GM21381 (cell line): ENCODE measurements at regions not wholly inside any gene's neighbourhood (a gene's known extent, or its start where the extent isn't known, plus 50 kb on each side); places are given as distances from the start of the nearest gene placed in this dataset.

ENCODE experiments used
- ATAC-seq: cut with Tn5 transposase; IDR thresholded peaks from one replicate; pipeline ENCODE4 v1.9.1; 2021; ENCODE audit warnings: mild to moderate bottlenecking, moderate library complexity; ENCODE audit not compliant: unreplicated experiment

- ATAC-seq, result no peak
Measured at GRCh38 chr12:60980558-60980957, 1279.6 kb upstream of the USP15 start.

- ATAC-seq, result no peak
Measured at GRCh38 chr12:60981473-60981872, 1278.7 kb upstream of the USP15 start.

- ATAC-seq, result no peak
Measured at GRCh38 chr12:60992087-60992486, 1268.1 kb upstream of the USP15 start.

- ATAC-seq, result no peak
Measured at GRCh38 chr12:60995256-60995825, 1264.9 kb upstream of the USP15 start.

- no peak for ATAC-seq
Measured at GRCh38 chr12:60997869-60998378, 1262.3 kb upstream of the USP15 start.

- no peak for ATAC-seq
Measured at GRCh38 chr12:61009192-61009591, 1251.0 kb upstream of the USP15 start.

- ATAC-seq, result no peak
Measured at GRCh38 chr12:61011767-61012423, 1248.3 kb upstream of the USP15 start.

GRCh38 chr12:61018571-61018970 lies 1241.6 kb upstream of the USP15 start:
- ATAC-seq, result no peak

GRCh38 chr12:61023231-61023630 lies 1237.0 kb upstream of the USP15 start:
- ATAC-seq, result no peak

- ATAC-seq, result no peak
Measured at GRCh38 chr12:61029516-61029915, 1230.7 kb upstream of the USP15 start.

- ATAC-seq, result no peak
Measured at GRCh38 chr12:61037792-61038191, 1222.4 kb upstream of the USP15 start.

- no peak for ATAC-seq
Measured at GRCh38 chr12:61043838-61044237, 1216.4 kb upstream of the USP15 start.

GRCh38 chr12:61044766-61045165 lies 1215.4 kb upstream of the USP15 start:
- no peak for ATAC-seq

GRCh38 chr12:61070640-61071414 lies 1189.4 kb upstream of the USP15 start:
- no peak for ATAC-seq

GRCh38 chr12:61072717-61073116 lies 1187.5 kb upstream of the USP15 start:
- ATAC-seq, result no peak

GRCh38 chr12:61095111-61095510 lies 1165.1 kb upstream of the USP15 start:
- no peak for ATAC-seq

GRCh38 chr12:61098031-61098580 lies 1162.1 kb upstream of the USP15 start:
- ATAC-seq, result no peak

- no peak for ATAC-seq
Measured at GRCh38 chr12:61107118-61107517, 1153.1 kb upstream of the USP15 start.

- ATAC-seq, result no peak
Measured at GRCh38 chr12:61111218-61111617, 1149.0 kb upstream of the USP15 start.

GRCh38 chr12:61137677-61138414 lies 1122.4 kb upstream of the USP15 start:
- no peak for ATAC-seq

- no peak for ATAC-seq
Measured at GRCh38 chr12:61138415-61138759, 1121.8 kb upstream of the USP15 start.
